Activated naive CD4-positive, alpha-beta T cell (primary cell): ENCODE measurements at regions not wholly inside any gene's neighbourhood (a gene's known extent, or its start where the extent isn't known, plus 50 kb on each side); places are given as distances from the start of the nearest gene placed in this dataset.
"Not testable (repeated sequence)": the region's sequence is repeated elsewhere in the genome, so short reads cannot be mapped to it uniquely, and the experiment has no call there.

Source experiments
- DNase-seq, 4 experiments: peaks; one replicate each; lab custom pipeline; 2025; lab: John Stamatoyannopoulos, UW

DNA sequence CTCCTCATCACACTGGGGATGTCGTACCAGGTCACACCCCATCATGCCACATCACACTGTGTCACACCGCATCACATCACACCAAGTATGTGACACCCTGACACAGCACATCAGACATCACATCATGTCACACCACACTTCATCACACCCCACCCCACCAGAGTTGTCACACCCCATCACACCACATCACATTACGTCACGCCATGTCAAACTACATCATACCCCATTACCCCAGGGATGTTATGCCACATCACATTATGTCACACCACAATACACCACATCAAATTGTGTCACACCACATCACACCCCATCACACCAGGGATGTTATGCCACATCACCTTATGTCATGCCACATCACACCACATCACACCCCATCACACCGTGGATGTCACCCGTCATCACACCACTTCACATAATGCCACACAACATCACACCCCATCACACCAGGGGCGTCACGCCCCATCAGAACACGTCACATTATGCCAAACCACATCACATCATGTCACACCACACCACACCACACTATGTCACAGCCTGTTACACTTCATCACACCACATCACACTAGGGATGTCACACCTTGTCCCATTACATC lies 133.6 kb downstream of the TMEM121 start:
- no peak for DNase-seq

DNA sequence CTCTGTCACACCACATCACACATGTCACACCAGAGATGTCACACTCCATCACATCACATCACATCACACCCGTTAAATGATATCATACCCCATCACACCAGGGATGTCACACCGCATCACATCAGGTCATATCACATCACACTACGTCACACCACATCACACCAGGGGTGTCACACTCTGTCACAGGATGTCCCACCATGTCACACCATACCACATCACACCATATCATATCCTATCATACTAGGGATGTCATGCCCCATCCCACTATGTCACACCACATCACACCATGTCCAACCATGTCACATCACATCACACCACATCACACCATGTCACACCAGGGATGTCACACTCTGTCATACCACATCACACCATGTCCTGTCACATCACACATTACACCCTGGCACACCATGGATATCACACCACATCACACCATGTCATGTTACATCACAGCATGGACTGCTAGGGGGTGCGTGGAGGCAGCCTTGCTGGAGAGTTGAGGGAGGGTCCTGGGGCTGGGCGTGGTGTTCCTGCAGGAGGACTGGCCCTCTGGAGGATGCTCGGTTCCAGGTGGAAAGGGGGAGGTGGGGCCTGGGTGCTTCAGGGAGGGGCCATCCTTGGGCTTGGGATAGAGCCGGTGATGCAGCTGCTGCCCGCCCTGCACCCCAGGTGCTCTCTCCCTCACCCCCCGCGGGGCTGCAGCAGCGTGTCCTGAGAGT lies 134.6 kb downstream of the TMEM121 start:
- DNase-seq = no peak

DNA sequence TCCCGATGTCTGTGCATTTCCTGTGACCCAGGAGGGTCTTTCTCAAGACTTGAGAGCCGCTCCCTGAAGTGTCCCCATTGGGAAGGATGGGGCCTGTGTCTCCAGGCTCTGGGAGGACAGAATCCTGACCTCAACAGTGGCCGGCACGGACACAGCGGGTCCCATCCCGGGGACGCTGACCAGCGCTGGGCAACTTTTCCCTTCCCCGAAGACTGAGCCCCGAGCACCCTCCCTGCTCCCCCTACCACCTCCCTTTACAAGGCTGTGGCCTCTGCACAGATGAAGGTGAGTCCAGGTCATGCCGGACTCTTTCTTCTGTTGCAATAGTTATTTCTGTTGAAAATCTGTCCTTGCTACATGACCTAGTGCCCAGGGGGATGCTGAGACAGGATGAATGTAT lies 135.7 kb downstream of the TMEM121 start:
- DNase-seq = not testable (repeated sequence)

DNA sequence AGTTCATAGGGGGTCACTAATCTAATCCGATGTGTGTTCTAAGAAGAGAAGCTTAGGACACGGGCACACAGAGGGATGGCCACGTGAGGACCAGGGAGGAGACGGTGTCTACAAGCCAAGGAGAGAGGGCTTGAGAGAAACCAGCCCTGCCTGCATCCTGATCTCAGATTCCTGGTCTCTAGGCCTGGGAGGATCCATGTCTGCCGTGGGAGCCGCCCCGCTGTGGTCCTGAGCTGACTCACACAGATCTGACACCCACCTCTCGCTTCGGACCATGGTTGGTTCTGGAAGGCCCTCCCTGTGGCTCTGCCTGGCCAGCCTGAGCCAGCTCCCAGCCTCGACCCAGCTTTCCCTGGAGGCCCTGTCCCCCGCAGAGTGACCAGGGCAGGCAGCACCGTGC lies 136.2 kb downstream of the TMEM121 start:
- not testable (repeated sequence) for DNase-seq

DNA sequence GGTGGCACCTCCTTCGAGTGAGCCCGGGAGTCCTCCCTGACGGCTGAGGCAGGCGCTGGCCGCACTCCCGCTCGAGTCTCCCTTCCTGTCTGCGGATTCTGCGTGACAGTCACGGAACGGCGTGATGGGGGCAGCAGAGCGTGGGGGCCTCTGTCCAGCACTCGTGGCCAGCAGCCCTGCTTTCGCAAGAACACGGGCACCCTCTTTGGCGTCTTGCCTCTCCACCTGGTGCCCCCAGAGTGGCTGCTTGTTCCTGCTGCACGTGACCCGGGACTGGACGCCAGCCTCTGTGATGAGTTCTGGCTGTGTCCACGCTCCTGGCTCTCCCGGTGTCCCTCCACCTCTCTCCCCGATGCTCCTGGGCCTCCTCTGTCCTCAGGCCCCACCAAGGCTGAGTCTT lies 136.9 kb downstream of the TMEM121 start:
- DNase-seq = not testable (repeated sequence)

DNA sequence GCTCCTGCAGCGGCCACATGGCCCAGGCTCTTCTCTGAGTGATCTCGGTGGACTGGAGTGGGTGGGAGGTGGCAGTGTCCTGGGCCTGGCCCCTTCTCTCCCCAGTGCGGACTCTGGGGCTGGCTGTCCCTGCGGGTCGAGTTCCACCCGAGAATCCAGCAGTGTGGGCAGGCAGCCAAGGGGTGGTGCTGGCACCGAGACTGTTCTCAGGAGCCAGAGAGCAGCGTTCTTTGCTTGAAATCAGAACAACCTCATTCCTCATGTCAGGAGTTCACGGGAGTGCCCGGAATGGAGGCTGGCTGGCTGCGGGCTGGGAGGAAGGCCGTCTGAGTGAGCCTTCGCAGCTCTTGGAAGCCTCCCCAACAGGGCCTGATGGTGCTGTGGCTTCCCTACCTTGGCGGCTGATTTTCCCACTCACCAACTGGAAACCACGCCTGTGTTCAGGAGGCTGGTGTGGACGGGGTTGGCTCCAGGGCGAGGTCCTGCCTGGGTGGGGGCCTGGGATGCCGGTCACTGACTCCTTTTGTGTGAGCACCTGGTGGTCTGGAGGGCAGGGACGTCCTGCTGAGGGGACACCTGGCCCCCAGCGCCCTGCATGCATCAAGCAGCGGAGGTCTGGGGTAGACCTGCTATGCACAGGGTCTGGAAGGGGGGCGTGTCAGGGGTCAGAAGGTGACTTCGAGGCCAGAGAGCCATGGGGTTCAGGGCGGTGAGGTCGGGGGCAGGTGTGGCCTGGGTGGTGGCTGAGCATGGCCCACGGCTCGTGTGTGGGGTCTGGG lies 137.6 kb downstream of the TMEM121 start:
- not testable (repeated sequence) for DNase-seq

DNA sequence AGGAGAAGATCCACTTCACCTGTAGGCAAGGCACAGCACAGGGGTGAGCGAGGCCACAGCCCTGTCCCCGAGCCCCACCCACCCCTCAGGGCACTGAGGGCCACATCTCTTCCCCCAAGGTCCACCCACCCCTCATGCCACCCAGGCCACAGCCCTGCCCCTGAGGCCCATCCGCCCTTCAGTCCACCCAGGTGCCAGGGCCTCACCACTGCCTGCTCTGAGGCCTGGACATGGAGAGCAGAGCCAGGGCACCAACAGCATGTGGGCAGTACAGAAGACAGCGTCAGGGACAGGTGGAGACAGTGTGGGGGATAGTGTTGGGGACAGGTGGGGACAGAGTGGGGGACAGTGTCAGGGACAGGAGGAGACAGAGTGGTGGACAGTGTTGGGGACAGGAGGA lies 138.3 kb downstream of the TMEM121 start:
- DNase-seq = no peak

DNA sequence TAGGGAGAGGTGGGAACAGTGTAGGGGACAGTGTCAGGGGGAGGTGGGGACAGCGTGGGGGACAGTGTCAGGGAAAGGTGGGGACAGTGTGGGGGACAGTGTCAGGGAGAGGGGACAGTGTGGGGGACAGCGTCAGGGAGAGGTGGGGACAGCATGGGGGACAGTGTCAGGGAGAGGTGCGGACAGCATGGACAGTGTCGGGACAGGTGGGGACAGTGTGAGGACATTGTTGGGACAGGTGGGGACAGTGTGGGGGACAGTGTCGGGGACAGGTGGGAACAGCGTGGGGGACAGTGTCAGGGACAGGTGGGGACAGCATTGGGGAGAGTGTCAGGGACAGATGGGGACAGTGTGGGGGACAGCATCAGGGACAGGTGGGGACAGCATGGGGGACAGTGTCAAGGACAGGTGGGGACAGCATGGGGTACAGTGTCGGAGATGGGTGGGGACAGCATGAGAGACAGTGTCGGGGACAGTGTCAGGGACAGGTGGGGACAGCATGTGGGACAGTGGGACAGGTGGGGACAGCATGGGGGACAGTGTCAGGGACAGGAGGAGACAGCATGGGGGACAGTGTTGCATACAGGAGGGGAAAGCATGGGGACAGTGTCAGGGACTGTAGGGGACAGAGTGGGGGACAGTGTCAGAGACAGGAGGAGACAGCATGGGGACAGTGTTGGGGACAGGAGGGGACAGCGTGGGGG lies 139.0 kb downstream of the TMEM121 start:
- DNase-seq = no peak

DNA sequence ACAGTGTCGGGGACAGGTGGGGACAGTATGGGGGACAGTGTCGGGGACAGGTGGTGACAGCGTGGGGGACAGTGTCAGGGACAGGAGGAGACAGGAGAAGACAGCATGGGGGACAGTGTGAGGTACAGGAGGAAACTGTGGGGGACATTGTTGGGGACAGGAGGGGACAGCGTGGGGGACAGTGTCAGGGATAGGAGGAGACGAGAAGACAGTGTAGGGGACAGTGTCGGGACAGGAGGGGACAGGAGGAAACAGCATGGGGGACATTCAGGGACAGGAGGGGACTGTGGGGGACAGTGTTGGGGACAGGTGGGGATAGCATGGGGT lies 139.5 kb downstream of the TMEM121 start:
- DNase-seq = no peak

DNA sequence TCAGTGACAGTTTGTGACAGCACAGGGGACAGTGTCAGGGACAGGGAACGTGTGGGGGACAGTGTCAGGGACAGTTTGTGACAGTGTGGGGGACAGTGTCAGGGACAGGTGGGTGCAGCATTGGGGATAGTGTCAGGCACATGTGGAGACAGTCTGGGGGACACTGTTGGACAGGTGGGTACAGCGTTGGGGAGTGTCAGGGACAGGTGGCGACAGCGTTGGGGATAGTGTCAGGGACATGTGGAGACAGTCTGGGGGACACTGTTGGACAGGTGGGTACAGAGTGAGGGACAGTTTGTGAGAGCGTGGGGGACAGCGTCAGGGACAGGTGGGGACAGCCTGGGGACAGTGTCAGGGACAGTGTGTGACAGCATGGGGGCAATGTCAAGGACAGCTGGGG lies 140.0 kb downstream of the TMEM121 start:
- DNase-seq = no peak

DNA sequence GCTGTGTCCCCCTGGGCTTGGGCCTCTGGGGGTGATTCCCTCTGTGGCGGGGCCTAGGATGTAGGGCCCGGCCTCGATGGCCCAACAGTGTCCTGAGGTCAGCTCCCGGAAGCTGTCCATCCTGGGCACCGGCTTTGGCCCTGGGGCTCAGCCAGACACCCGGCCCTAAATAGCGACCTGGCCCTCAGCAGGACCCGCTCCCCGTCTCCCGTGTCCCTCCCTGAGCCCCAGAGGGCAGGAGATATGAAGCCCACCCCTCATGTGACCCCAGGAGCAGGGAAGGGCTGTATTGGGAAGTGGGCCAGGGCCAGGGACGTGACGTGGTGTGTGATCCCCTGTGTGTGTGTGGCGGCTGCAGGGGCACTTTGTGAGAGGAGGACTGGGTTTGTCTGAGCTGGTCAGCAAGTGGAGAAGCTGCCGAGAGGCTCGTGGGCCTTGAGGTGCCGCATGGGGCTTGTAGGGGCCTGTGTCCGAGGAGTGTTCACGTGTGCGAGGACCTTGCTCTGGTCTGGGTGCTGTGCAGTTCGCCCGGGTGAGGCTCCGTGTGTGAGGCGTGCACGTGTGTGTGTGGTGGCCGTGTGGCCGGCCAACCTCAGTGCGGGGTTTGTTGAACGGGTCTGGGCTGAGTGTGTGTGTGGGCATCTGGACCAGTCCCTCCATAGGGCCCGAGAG lies 140.7 kb downstream of the TMEM121 start:
- DNase-seq = not testable (repeated sequence)

DNA sequence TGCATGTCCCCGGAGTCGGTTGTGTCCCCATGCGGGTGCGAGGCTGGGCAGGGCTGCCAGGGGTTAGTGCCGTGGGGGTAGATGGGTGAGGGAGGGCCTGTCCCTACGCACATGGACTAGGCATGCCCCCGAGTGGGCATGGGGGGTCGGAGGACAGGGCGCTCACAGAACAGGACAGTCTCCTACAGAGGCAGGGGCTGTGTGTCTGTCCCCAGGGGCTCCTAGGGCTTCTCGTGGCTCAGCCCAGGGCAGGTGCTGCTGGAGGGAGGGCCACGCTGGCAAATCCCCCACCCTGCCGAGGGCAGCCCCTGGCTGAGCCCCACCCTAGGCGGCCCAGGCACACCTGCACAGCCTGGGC lies 141.3 kb downstream of the TMEM121 start:
- not testable (repeated sequence) for DNase-seq

DNA sequence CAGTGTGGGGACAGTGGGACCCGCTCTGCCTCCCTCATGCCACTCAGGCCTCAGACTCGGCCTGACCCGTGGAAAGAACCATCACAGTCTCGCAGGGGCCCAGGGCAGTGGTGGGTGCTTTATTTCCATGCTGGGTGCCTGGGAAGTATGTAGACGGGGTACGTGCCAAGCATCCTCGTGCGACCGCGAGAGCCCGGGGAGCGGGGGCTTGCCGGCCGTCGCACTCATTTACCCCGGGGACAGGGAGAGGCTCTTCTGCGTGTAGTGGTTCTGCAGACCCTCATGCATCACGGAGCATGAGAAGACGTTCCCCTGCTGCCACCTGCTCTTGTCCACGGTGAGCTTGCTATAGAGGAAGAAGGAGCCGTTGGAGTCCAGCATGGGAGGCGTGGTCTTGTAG lies 141.6 kb downstream of the TMEM121 start:
- DNase-seq = not testable (repeated sequence)

DNA sequence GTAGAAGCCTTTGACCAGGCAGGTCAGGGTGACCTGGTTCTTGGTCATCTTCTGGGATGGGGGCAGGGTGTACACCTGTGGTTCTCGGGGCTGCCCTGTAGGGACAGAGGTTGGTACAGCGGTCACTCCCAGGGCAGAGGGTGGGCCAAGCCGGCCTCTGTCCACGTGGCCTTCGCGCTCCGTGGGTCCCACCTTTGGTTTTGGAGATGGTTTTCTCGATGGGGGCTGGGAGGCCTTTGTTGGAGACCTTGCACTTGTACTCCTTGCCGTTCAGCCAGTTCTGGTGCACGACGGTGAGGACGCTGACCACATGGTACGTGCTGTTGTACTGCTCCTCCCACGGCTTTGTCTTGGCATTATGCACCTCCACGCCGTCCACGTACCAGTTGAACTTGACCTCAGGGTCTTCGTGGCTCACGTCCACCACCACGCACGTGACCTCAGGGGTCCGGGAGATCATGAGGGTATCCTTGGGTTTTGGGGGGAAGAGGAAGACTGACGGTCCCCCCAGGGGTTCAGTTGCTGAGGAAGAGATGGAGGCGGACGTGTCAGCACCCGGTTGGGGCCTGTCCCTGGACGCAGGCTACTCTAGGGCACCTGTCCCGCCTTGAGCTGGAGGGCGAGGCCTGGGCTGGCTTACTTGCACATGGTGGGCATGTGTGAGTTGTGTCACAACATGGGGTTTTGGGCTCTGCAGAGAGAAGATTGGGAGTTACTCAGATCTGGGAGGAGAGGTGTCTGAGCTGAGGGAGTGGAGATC lies 142.3 kb downstream of the TMEM121 start:
- DNase-seq = not testable (repeated sequence)

DNA sequence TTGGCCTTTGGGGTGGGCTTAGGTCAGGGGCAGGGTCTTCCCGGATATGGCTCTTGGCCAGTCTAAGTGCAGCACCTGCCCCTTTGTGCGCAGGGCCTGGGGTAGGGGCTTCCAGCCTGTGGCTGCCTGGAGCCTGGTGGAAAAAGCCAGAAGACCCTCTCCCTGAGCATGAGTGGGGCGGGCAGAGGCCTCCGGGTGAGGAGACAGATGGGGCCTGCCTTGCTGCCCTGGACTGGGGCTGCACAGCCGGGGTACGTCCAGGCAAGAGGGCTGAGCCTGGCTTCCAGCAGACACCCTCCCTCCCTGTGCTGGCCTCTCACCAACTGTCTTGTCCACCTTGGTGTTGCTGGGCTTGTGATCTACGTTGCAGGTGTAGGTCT lies 142.8 kb downstream of the TMEM121 start:
- not testable (repeated sequence) for DNase-seq

DNA sequence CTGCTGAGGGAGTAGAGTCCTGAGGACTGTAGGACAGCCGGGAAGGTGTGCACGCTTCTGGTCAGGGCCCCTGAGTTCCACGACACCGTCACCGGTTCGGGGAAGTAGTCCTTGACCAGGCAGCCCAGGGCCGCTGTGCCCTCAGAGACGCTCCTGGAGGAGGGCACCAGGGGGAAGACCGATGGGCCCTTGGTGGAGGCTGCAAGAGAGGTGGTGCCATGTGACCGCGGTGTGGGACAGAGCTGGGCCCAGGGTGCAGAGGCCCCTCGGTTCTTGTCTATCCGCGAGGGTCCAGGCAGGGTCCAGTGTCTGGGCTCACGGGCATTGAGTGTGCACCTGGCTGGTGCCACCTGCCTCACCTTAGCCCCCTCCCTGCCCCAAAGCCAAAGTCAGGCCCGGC lies 143.3 kb downstream of the TMEM121 start:
- not testable (repeated sequence) for DNase-seq

DNA sequence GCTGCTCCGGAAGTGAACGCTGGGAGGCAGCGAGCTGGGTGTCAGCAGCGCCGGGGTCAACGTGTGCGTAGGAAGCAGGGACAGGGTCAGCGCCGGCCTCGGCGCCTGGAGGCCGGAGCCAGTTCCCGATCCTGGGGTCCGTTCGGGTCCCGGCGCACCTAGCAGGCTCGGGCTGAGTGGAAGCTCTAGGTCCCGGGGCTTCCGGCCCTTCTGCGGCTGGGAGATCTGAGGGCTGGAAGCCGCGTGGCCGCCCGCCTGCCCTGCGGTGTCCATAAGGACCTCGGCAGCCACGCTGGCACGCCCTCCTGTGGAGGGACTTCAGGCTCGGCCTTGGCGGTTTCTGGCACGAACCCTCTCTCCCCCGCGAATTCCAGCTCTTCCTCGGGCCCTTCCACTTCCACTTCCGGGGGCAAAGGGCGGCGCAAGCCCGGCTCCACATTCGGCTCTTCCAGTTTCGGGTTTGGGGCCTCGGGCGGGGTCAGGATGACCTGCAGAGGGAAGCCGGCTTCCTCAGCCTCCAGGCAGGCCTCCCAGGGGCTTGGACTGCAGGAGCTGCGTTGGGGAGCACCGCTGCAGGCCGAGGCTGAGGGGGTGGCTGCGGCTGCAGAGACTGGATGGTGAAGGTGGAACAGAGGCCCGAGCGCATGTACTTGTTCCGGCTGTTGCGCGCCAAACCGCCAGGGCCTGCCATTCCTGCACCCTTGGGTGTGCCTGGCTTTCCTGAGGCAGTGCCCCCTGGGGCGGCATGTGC lies 146.2 kb downstream of the TMEM121 start:
- not testable (repeated sequence) for DNase-seq

DNA sequence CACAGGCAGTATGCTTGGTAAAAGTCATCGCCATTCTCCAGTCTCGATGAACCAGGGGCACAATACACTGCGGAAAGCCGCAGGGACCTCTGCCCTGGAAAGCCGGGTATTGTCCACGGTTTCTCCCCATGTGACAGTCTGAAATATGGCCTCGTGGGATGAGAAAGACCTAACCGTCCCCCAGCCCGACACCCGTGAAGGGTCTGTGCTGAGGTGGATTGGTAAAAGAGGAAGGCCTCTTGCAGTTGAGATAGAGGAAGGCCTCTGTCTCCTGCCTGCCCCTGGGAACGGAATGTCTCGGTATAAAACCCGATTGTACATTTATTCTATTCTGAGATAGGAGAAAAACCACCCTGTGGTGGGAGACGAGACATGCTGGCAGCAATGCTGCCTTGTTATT lies 149.1 kb downstream of the TMEM121 start:
- not testable (repeated sequence) for DNase-seq

DNA sequence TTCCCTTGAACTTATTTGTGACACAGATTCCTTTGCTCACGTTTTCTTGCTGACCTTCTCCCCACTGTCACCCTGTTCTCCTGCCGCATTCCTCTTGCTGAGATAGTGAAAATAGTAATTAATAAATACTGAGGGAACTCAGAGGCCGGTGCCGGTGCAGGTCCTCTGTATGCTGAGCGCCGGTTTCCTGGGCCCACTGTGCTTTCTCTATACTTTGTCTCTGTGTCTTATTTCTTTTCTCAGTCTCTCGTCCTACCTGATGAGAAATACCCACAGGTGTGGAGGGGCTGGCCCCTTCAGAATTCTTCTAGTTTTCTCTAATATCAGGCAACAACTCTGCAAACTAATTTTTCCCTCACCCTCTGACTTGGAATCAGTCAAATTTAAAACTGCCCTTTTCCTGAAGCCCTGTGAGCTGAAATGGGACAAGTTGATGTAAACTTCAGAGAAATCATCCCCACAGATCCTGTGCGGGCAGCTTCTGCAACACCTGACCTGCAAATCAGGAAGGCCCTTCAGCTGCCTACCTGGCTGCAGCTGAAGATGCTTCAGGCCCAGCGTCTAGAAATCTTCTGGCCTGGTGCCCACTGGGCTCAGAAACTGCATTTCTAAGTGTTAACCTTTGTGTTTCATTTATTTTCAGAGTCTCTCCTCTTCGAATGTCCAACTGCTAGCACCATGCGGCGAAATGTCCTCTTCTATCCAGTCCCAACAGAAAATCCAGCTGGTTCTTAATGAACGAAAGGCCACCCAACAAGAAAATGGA lies 149.7 kb downstream of the TMEM121 start:
- not testable (repeated sequence) for DNase-seq

DNA sequence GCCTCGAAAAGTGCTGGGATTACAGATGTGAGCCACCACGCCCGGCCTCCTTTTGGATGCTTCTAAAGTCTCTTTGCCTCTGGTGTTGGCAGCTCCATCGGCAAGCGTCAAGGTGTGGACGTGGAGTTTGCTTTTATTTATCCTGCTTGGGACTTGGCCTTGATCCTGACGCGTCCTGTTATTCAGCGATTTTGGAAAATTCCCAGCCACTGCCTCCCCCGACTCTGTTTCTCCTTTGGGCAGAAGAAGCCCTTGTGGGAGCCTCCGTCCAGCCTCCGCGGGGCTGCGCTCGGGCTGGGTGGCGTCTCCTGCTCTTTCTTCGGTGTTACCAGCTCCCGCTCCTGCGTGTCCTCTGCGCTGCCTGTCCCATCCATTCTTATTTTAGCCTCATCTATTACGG lies 151.7 kb downstream of the TMEM121 start:
- not testable (repeated sequence) for DNase-seq
